ENCODE measurements at regions not wholly inside any gene's neighbourhood (a gene's known extent, or its start where the extent isn't known, plus 50 kb on each side); places are given as distances from the start of the nearest gene placed in this dataset.

DNA sequence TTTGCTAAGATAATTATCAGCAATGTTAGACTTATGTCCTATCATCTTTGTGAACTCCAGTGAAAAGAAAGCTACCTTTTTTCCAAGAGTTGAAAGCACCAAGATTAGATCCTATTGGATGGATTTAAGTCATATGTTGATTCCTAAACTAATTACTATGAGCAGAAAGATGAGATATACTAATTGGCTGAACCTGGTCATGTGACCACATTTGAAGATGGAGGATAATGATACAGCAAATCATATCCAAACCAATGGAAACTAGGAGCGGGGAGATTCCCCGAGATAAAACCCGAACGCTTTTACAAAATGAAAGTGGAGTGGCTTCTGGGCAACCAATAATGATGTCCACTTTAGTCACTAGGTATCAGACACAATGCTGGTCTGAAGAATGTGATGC is 1060.2 kb upstream of the EEF2KMT start:
- Histone ChIP-seq H3K27ac (ENCODE audit: low read depth) (no peak overlapping the region), H3K79me2 (replicated peaks; ENCODE audit: insufficient read depth) (no peaks in the 10 kb centered on the region), H4K20me1 (replicated peaks; ENCODE audit: insufficient read depth) (no peaks in the 10 kb centered on the region), H3K27me3 (ENCODE audit: insufficient read depth) (no peaks in the 10 kb centered on the region), H3K36me3 (ENCODE audit: insufficient read depth) (no peaks in the 10 kb centered on the region), H3K4me1 (ENCODE audit: insufficient read depth) (no peaks in the 10 kb centered on the region), H3K4me3 (no peak overlapping the region), H3F3A (replicated peaks; ENCODE audit: low read depth) (no peaks in the 10 kb centered on the region), H2AFZ (no peak overlapping the region), H3K9me2 (ENCODE audit: insufficient read depth) (no peaks in the 10 kb centered on the region; the same call in 1 of the 2 replicates), H3K4me2 (no peak overlapping the region)
- H3K4me3 Mint-ChIP-seq: no peak overlapping the region
- no peak overlapping the region for H3K27ac Mint-ChIP-seq
- no peaks in the 10 kb centered on the region for H3K4me1 Mint-ChIP-seq
- TF ChIP-seq, protein P1, sequence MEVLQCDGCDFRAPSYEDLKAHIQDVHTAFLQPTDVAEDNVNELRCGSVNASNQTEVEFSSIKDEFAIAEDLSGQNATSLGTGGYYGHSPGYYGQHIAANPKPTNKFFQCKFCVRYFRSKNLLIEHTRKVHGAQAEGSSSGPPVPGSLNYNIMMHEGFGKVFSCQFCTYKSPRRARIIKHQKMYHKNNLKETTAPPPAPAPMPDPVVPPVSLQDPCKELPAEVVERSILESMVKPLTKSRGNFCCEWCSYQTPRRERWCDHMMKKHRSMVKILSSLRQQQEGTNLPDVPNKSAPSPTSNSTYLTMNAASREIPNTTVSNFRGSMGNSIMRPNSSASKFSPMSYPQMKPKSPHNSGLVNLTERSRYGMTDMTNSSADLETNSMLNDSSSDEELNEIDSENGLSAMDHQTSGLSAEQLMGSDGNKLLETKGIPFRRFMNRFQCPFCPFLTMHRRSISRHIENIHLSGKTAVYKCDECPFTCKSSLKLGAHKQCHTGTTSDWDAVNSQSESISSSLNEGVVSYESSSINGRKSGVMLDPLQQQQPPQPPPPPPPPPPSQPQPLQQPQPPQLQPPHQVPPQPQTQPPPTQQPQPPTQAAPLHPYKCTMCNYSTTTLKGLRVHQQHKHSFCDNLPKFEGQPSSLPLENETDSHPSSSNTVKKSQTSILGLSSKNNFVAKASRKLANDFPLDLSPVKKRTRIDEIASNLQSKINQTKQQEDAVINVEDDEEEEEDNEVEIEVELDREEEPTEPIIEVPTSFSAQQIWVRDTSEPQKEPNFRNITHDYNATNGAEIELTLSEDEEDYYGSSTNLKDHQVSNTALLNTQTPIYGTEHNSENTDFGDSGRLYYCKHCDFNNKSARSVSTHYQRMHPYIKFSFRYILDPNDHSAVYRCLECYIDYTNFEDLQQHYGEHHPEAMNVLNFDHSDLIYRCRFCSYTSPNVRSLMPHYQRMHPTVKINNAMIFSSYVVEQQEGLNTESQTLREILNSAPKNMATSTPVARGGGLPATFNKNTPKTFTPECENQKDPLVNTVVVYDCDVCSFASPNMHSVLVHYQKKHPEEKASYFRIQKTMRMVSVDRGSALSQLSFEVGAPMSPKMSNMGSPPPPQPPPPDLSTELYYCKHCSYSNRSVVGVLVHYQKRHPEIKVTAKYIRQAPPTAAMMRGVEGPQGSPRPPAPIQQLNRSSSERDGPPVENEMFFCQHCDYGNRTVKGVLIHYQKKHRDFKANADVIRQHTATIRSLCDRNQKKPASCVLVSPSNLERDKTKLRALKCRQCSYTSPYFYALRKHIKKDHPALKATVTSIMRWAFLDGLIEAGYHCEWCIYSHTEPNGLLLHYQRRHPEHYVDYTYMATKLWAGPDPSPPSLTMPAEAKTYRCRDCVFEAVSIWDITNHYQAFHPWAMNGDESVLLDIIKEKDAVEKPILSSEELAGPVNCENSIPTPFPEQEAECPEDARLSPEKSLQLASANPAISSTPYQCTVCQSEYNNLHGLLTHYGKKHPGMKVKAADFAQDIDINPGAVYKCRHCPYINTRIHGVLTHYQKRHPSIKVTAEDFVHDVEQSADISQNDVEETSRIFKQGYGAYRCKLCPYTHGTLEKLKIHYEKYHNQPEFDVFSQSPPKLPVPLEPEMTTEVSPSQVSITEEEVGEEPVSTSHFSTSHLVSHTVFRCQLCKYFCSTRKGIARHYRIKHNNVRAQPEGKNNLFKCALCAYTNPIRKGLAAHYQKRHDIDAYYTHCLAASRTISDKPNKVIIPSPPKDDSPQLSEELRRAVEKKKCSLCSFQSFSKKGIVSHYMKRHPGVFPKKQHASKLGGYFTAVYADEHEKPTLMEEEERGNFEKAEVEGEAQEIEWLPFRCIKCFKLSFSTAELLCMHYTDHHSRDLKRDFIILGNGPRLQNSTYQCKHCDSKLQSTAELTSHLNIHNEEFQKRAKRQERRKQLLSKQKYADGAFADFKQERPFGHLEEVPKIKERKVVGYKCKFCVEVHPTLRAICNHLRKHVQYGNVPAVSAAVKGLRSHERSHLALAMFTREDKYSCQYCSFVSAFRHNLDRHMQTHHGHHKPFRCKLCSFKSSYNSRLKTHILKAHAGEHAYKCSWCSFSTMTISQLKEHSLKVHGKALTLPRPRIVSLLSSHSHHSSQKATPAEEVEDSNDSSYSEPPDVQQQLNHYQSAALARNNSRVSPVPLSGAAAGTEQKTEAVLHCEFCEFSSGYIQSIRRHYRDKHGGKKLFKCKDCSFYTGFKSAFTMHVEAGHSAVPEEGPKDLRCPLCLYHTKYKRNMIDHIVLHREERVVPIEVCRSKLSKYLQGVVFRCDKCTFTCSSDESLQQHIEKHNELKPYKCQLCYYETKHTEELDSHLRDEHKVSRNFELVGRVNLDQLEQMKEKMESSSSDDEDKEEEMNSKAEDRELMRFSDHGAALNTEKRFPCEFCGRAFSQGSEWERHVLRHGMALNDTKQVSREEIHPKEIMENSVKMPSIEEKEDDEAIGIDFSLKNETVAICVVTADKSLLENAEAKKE (CRISPR knock-in tag; IDR thresholded peaks at IDR 0.05): no peak
- no peak for TF ChIP-seq ETS1 (IDR thresholded peaks at IDR 0.05)
- no peak for TF ChIP-seq POLR2AphosphoS5 (IDR thresholded peaks at IDR 0.05; ENCODE audit: low read depth)
- no peak for TF ChIP-seq ZNF331 (CRISPR knock-in tag; IDR thresholded peaks at IDR 0.05; ENCODE audit: low read depth)
- TF ChIP-seq, protein P2, sequence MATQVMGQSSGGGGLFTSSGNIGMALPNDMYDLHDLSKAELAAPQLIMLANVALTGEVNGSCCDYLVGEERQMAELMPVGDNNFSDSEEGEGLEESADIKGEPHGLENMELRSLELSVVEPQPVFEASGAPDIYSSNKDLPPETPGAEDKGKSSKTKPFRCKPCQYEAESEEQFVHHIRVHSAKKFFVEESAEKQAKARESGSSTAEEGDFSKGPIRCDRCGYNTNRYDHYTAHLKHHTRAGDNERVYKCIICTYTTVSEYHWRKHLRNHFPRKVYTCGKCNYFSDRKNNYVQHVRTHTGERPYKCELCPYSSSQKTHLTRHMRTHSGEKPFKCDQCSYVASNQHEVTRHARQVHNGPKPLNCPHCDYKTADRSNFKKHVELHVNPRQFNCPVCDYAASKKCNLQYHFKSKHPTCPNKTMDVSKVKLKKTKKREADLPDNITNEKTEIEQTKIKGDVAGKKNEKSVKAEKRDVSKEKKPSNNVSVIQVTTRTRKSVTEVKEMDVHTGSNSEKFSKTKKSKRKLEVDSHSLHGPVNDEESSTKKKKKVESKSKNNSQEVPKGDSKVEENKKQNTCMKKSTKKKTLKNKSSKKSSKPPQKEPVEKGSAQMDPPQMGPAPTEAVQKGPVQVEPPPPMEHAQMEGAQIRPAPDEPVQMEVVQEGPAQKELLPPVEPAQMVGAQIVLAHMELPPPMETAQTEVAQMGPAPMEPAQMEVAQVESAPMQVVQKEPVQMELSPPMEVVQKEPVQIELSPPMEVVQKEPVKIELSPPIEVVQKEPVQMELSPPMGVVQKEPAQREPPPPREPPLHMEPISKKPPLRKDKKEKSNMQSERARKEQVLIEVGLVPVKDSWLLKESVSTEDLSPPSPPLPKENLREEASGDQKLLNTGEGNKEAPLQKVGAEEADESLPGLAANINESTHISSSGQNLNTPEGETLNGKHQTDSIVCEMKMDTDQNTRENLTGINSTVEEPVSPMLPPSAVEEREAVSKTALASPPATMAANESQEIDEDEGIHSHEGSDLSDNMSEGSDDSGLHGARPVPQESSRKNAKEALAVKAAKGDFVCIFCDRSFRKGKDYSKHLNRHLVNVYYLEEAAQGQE (IDR thresholded peaks at IDR 0.05; ENCODE audit: unreplicated experiment): no peak
- TF ChIP-seq NANOG (IDR thresholded peaks at IDR 0.05; ENCODE audit: borderline replicate concordance): no peak
- TF ChIP-seq STAT1 (IDR thresholded peaks at IDR 0.05; ENCODE audit: unreplicated experiment): no peak
- no peak for TF ChIP-seq JUNB (IDR thresholded peaks at IDR 0.05; ENCODE audit: unreplicated experiment)
- TF ChIP-seq ZNF114 (CRISPR knock-in tag; IDR thresholded peaks at IDR 0.05): no peak
- TF ChIP-seq, protein P3, sequence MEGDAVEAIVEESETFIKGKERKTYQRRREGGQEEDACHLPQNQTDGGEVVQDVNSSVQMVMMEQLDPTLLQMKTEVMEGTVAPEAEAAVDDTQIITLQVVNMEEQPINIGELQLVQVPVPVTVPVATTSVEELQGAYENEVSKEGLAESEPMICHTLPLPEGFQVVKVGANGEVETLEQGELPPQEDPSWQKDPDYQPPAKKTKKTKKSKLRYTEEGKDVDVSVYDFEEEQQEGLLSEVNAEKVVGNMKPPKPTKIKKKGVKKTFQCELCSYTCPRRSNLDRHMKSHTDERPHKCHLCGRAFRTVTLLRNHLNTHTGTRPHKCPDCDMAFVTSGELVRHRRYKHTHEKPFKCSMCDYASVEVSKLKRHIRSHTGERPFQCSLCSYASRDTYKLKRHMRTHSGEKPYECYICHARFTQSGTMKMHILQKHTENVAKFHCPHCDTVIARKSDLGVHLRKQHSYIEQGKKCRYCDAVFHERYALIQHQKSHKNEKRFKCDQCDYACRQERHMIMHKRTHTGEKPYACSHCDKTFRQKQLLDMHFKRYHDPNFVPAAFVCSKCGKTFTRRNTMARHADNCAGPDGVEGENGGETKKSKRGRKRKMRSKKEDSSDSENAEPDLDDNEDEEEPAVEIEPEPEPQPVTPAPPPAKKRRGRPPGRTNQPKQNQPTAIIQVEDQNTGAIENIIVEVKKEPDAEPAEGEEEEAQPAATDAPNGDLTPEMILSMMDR (conservative IDR thresholded peaks at IDR 0.05; ENCODE audit: low read depth in 2 of 2): no peak
- no peak for TF ChIP-seq EZH2 (IDR thresholded peaks at IDR 0.05; ENCODE audit: low read depth, unreplicated experiment)
- no peak for TF ChIP-seq EZH2phosphoT487 (IDR thresholded peaks at IDR 0.05; ENCODE audit: unreplicated experiment)
- TF ChIP-seq CREB1 (CRISPR knock-in tag; IDR thresholded peaks at IDR 0.05; ENCODE audit: low read depth): no peak
- ATAC-seq (no peak), DNase-seq (ENCODE audit: low spot score) (no peak)
- no peaks in the 10 kb centered on the region for H3K27me3 Mint-ChIP-seq (ENCODE audit: insufficient read depth, low read depth, poor library complexity)
- no peaks in the 10 kb centered on the region for H3K36me3 Mint-ChIP-seq (ENCODE audit: low read depth)
- H3K9me3 Mint-ChIP-seq: no peaks in the 10 kb centered on the region
